NB4 (cell line): ENCODE measurements at regions not wholly inside any gene's neighbourhood (a gene's known extent, or its start where the extent isn't known, plus 50 kb on each side); places are given as distances from the start of the nearest gene placed in this dataset.

Experiments used
- MYC ChIP-seq: IDR thresholded peaks from 2 replicates; pipeline ENCODE4 v1.6.1; 2011; ENCODE audit warnings: low read depth, low read length
- POLR2A ChIP-seq: IDR thresholded peaks from 2 replicates; pipeline ENCODE4 v1.6.1; 2011; ENCODE audit warnings: mild to moderate bottlenecking; ENCODE audit not compliant: insufficient read length; ENCODE audit errors: extremely low read depth
- TF ChIP-seq, protein P1 (sequence below): IDR thresholded peaks from one replicate; pipeline ENCODE4 v1.5.1; 2012; ENCODE audit warnings: low read depth, low read length

GRCh38 chr11:116697639-116698038 is 75.1 kb downstream of the BUD13 start:
- TF ChIP-seq POLR2A: no peak
- TF ChIP-seq, protein P1, sequence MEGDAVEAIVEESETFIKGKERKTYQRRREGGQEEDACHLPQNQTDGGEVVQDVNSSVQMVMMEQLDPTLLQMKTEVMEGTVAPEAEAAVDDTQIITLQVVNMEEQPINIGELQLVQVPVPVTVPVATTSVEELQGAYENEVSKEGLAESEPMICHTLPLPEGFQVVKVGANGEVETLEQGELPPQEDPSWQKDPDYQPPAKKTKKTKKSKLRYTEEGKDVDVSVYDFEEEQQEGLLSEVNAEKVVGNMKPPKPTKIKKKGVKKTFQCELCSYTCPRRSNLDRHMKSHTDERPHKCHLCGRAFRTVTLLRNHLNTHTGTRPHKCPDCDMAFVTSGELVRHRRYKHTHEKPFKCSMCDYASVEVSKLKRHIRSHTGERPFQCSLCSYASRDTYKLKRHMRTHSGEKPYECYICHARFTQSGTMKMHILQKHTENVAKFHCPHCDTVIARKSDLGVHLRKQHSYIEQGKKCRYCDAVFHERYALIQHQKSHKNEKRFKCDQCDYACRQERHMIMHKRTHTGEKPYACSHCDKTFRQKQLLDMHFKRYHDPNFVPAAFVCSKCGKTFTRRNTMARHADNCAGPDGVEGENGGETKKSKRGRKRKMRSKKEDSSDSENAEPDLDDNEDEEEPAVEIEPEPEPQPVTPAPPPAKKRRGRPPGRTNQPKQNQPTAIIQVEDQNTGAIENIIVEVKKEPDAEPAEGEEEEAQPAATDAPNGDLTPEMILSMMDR: no peak
- no peak for TF ChIP-seq MYC
